Neural cell (in vitro differentiated cells): ENCODE measurements at regions not wholly inside any gene's neighbourhood (a gene's known extent, or its start where the extent isn't known, plus 50 kb on each side); places are given as distances from the start of the nearest gene placed in this dataset.

Source experiments
- EZH2 ChIP-seq: fragments of 200-600, 300-800 bp; shearing (Covaris generic), sonication (generic); IDR thresholded peaks from 2 replicates; pipeline ENCODE4 v1.6.1; 2014; ENCODE audit warnings: antibody characterized with exemption, low read length, borderline replicate concordance, mild to moderate bottlenecking; ENCODE audit not compliant: insufficient read depth, poor library complexity, severe bottlenecking
- MXI1 ChIP-seq: fragments of 450-650 bp; conservative IDR thresholded peaks from 2 replicates; pipeline ENCODE4 v1.6.1; 2014; ENCODE audit warnings: antibody characterized with exemption, mild to moderate bottlenecking; ENCODE audit not compliant: poor library complexity, severe bottlenecking
- SMC3 ChIP-seq: fragments of 450-650 bp; conservative IDR thresholded peaks from 2 replicates; pipeline ENCODE4 v1.6.1; 2014; ENCODE audit warnings: antibody characterized with exemption, mild to moderate bottlenecking, moderate library complexity; ENCODE audit not compliant: poor library complexity
- TF ChIP-seq, protein P1 (sequence below): fragments of 450-650 bp; IDR thresholded peaks from 2 replicates; pipeline ENCODE4 v1.5.1; 2014; ENCODE audit warnings: antibody characterized with exemption, mild to moderate bottlenecking, moderate library complexity; ENCODE audit not compliant: poor library complexity, severe bottlenecking

DNA sequence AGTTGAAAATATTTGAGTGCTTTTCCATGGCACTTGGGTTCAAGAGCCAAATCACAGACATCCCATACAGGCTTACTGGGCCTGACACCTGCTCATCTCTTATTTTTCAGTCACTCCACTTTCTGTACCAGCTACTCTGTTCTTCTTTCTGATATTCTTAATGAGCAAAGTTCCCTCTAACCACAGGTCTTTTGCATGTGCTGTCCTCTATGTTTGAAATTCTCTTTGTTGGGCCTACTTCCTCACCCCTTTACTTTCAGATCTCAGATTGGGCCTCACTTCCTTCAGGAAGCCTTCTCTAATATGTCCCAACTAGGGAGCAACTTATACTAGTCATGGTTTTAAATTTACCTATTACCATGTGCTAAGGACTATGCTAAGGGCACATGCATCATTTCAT is 81.8 kb upstream of the RBMS1 start:
- TF ChIP-seq, protein P1, sequence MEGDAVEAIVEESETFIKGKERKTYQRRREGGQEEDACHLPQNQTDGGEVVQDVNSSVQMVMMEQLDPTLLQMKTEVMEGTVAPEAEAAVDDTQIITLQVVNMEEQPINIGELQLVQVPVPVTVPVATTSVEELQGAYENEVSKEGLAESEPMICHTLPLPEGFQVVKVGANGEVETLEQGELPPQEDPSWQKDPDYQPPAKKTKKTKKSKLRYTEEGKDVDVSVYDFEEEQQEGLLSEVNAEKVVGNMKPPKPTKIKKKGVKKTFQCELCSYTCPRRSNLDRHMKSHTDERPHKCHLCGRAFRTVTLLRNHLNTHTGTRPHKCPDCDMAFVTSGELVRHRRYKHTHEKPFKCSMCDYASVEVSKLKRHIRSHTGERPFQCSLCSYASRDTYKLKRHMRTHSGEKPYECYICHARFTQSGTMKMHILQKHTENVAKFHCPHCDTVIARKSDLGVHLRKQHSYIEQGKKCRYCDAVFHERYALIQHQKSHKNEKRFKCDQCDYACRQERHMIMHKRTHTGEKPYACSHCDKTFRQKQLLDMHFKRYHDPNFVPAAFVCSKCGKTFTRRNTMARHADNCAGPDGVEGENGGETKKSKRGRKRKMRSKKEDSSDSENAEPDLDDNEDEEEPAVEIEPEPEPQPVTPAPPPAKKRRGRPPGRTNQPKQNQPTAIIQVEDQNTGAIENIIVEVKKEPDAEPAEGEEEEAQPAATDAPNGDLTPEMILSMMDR: no peak
- TF ChIP-seq EZH2 (no peak), SMC3 (no peak), MXI1 (no peak)
